ENCODE measurements at regions not wholly inside any gene's neighbourhood (a gene's known extent, or its start where the extent isn't known, plus 50 kb on each side); places are given as distances from the start of the nearest gene placed in this dataset.
"Not testable (repeated sequence)": the region's sequence is repeated elsewhere in the genome, so short reads cannot be mapped to it uniquely, and the experiment has no call there.

DNA sequence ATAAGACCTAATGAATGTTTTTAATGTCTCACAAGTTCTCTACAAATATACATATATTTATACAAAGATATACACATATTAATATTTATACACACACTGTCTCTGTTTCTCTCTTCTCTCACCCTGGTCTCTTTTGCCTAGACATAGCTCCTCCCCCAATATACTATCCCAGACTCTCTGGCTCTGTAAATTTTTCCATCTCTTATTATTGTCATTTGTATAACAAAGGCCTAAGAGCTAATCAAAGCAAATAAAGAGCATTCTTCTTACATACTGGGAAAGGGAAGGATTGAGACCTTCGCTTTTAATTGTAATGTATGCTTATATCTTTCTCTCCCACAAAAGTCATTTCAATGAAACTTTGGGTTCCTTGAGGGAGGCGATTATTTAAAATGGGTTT is 318.1 kb downstream of the ADAMTS20 start:
- CTCF ChIA-PET = no interaction called here
- Mint-ChIP-seq H3K36me3 (ENCODE audit: low read depth) (no peaks in the 10 kb centered on the region), H3K4me1 (no peaks in the 10 kb centered on the region), H3K4me3 (no peak overlapping the region), H3K9me3 (no peaks in the 10 kb centered on the region), H3K27ac (no peak overlapping the region), H3K27me3 (no peaks in the 10 kb centered on the region)
- DNase-seq = no peak
- POLR2A ChIA-PET = no interaction called here

DNA sequence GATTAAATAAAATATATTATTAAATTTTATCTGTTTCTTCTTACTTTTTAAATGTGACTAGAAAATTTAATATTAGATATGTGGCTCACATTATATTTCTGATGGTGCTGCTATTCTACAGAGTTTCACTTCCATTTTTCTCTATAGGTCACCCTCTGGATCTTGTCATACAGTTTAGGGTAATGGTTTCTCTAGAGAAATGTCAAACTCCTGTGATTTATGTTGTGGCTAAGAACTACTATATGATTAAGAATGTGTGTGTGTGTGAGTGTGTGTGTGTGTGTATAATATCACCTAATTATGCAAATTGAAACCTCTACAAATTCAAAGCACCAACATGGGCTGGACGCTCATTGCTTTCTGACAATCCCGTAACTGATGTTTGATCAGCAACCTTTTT is 325.9 kb downstream of the ADAMTS20 start:
- no peak overlapping the region for H3K27ac Mint-ChIP-seq
- POLR2A ChIA-PET = no interaction called here
- no peaks in the 10 kb centered on the region for H3K4me1 Mint-ChIP-seq
- no peak overlapping the region for H3K4me3 Mint-ChIP-seq
- H3K27me3 Mint-ChIP-seq = no peaks in the 10 kb centered on the region
- no peaks in the 10 kb centered on the region for H3K36me3 Mint-ChIP-seq (ENCODE audit: low read depth)
- CTCF ChIA-PET = no interaction called here
- DNase-seq = no peak
- H3K9me3 Mint-ChIP-seq = peaks cover 2% of the 10 kb centered on the region

GRCh38 chr12:43224190-43224805 is 327.7 kb downstream of the ADAMTS20 start:
- H3K4me3 Mint-ChIP-seq; POLR2A ChIA-PET; H3K27ac Mint-ChIP-seq; H3K27me3 Mint-ChIP-seq; H3K36me3 Mint-ChIP-seq (ENCODE audit: low read depth); H3K9me3 Mint-ChIP-seq; CTCF ChIA-PET; H3K4me1 Mint-ChIP-seq; DNase-seq: not testable (repeated sequence)

GRCh38 chr12:43222796-43223195 is 329.2 kb downstream of the ADAMTS20 start:
- Mint-ChIP-seq H3K4me3 (no peak overlapping the region), H3K36me3 (ENCODE audit: low read depth) (no peaks in the 10 kb centered on the region), H3K4me1 (no peaks in the 10 kb centered on the region), H3K27me3 (no peaks in the 10 kb centered on the region), H3K27ac (no peak overlapping the region), H3K9me3 (peaks cover 2% of the 10 kb centered on the region)
- DNase-seq = no peak
- POLR2A ChIA-PET = no interaction called here
- CTCF ChIA-PET = no interaction called here

DNA sequence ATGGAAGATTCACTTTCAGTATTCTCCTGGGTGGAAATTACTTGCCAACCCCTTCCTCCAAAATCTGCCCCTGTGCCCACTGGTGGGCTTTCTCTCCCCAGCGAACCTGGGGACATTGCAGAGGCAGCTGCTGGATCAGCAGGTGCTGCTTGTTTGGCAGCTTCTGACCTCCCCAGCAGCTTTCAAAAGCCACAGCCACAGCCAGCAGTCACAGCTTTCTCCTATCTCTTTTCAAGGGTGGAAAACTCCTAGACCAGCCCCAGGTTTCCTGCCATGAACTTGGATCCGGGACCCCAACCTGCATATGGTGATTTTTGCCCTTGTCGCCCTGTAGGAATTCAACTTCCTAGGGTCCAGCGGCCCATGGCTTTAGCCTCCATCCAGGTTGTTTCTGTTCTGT is 330.8 kb downstream of the ADAMTS20 start:
- H3K36me3 Mint-ChIP-seq (ENCODE audit: low read depth) = no peaks in the 10 kb centered on the region
- H3K27me3 Mint-ChIP-seq = no peaks in the 10 kb centered on the region
- DNase-seq = no peak
- no peaks in the 10 kb centered on the region for H3K9me3 Mint-ChIP-seq
- no peak overlapping the region for H3K4me3 Mint-ChIP-seq
- ChIA-PET CTCF (no interaction called here), POLR2A (no interaction called here)
- H3K4me1 Mint-ChIP-seq = no peaks in the 10 kb centered on the region
- H3K27ac Mint-ChIP-seq = no peak overlapping the region

- H3K9me3 Mint-ChIP-seq = no peaks in the 10 kb centered on the region
- no peak overlapping the region for H3K27ac Mint-ChIP-seq
- no peak for DNase-seq
- no peak overlapping the region for H3K4me3 Mint-ChIP-seq
- H3K27me3 Mint-ChIP-seq = no peaks in the 10 kb centered on the region
- POLR2A ChIA-PET = no interaction called here
- H3K4me1 Mint-ChIP-seq = no peaks in the 10 kb centered on the region
- H3K36me3 Mint-ChIP-seq (ENCODE audit: low read depth) = no peaks in the 10 kb centered on the region
- CTCF ChIA-PET = no interaction called here
These were observed 335.5 kb downstream of the ADAMTS20 start for GRCh38 chr12:43216490-43216889.

DNA sequence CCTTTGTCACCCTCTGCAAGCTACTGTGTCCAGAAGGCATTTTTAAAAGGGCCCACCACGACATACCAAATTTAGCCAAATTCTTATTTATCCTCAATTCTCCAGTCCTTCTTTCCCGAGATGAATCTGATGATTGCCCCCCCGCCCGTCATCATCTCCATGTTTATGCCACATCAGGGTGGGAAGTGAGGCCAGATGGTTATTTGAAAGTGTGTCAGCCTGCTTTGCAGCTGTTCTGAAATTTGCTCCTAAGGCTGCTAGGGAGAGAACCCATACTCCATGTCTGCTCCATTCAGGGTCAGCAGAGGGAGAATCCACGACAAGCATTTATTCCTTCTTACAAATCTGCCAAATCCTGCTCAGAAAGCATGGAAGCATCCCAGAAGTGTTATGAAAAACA is 337.8 kb downstream of the ADAMTS20 start:
- Mint-ChIP-seq H3K4me1 (no peaks in the 10 kb centered on the region), H3K9me3 (no peaks in the 10 kb centered on the region), H3K27ac (no peak overlapping the region), H3K4me3 (no peak overlapping the region), H3K36me3 (ENCODE audit: low read depth) (no peaks in the 10 kb centered on the region), H3K27me3 (no peaks in the 10 kb centered on the region)
- ChIA-PET POLR2A (no interaction called here), CTCF (no interaction called here)
- DNase-seq = no peak

- CTCF ChIA-PET = no interaction called here
- H3K4me1 Mint-ChIP-seq = no peaks in the 10 kb centered on the region
- POLR2A ChIA-PET = no interaction called here
These were observed 338.4 kb downstream of the ADAMTS20 start for GRCh38 chr12:43213608-43214007.

DNA sequence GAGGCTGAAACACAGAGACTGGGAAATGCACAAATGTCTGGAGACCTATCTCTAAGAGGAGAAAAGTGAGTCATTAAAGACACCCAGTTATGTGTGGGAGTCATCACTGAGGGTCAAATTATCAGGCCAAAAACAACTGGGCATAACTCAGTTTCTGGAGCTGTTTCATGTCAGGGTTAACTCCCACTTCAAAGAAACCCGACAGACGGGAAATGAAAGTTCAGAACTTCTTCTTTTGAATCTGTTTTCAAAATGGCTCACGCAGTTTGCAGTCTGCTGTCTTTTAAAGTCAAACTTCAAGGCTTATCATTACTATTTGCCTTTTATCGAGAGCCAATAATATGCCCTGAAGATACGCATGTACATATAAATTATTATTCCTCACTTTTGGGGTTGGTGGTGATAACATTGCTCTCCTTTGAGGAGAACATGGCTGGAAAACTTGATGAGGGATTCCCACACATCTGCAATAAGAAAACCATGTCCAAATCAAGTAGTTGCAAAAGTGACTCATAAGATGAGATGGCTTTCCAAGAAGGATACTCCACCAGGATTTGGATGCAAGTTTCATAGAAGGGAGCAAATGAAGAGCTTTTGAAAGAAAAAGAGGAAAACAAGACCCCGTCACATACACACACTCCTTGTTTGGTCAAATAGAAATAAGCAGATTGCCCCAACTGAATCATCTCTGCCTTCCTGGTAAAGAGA is 341.4 kb downstream of the ADAMTS20 start:
- no peak for DNase-seq
- H3K27me3 Mint-ChIP-seq = no peaks in the 10 kb centered on the region
- no peak overlapping the region for H3K4me3 Mint-ChIP-seq
- no peaks in the 10 kb centered on the region for H3K4me1 Mint-ChIP-seq
- H3K36me3 Mint-ChIP-seq (ENCODE audit: low read depth) = no peaks in the 10 kb centered on the region
- ChIA-PET POLR2A (no interaction called here), CTCF (no interaction called here)
- H3K27ac Mint-ChIP-seq = no peak overlapping the region
- H3K9me3 Mint-ChIP-seq = no peaks in the 10 kb centered on the region

More at GRCh38 chr12:43213608-43214007, 338.4 kb downstream of the ADAMTS20 start:
- H3K9me3 Mint-ChIP-seq = no peaks in the 10 kb centered on the region
- no peak overlapping the region for H3K27ac Mint-ChIP-seq
- DNase-seq = no peak
- no peaks in the 10 kb centered on the region for H3K27me3 Mint-ChIP-seq
- no peak overlapping the region for H3K4me3 Mint-ChIP-seq
- no peaks in the 10 kb centered on the region for H3K36me3 Mint-ChIP-seq (ENCODE audit: low read depth)

DNA sequence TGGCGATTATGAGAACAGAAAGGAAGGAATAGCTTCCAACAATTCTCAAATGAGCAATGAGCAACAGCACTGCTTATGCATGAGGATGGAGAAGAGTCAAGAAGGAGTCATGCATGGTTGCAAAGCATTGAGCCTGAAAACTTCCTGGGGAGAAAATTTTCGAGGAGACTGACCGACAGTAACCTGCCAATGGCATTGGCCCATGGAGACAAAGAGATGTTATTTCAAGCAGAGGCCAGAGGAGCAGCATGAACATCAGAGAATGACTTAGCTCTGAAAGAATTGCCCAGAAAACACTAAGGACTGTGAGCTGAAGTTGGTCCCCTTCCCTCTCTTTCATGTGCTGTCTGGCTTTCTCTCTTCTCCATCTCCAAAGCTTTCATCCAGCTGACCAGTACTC is 343.4 kb downstream of the ADAMTS20 start:
- H3K4me3 Mint-ChIP-seq = no peak overlapping the region
- no peaks in the 10 kb centered on the region for H3K4me1 Mint-ChIP-seq
- CTCF ChIA-PET = no interaction called here
- no peaks in the 10 kb centered on the region for H3K9me3 Mint-ChIP-seq
- DNase-seq = no peak
- H3K27ac Mint-ChIP-seq = no peak overlapping the region
- no peaks in the 10 kb centered on the region for H3K27me3 Mint-ChIP-seq
- no peaks in the 10 kb centered on the region for H3K36me3 Mint-ChIP-seq (ENCODE audit: low read depth)
- POLR2A ChIA-PET = no interaction called here

GRCh38 chr12:43208221-43208620 is 343.8 kb downstream of the ADAMTS20 start:
- CTCF ChIA-PET = no interaction called here
- H3K9me3 Mint-ChIP-seq = no peaks in the 10 kb centered on the region
- H3K27me3 Mint-ChIP-seq = no peaks in the 10 kb centered on the region
- H3K36me3 Mint-ChIP-seq (ENCODE audit: low read depth) = no peaks in the 10 kb centered on the region
- no peak overlapping the region for H3K27ac Mint-ChIP-seq
- POLR2A ChIA-PET = no interaction called here
- H3K4me1 Mint-ChIP-seq = no peaks in the 10 kb centered on the region
- no peak overlapping the region for H3K4me3 Mint-ChIP-seq
- no peak for DNase-seq

GRCh38 chr12:43206396-43206795 is 345.6 kb downstream of the ADAMTS20 start:
- no peak overlapping the region for H3K27ac Mint-ChIP-seq
- no peaks in the 10 kb centered on the region for H3K4me1 Mint-ChIP-seq
- no peaks in the 10 kb centered on the region for H3K27me3 Mint-ChIP-seq
- CTCF ChIA-PET = no interaction called here
- H3K4me3 Mint-ChIP-seq = no peak overlapping the region
- no peaks in the 10 kb centered on the region for H3K36me3 Mint-ChIP-seq (ENCODE audit: low read depth)
- H3K9me3 Mint-ChIP-seq = peaks cover 5% of the 10 kb centered on the region
- POLR2A ChIA-PET = no interaction called here
- DNase-seq = no peak

DNA sequence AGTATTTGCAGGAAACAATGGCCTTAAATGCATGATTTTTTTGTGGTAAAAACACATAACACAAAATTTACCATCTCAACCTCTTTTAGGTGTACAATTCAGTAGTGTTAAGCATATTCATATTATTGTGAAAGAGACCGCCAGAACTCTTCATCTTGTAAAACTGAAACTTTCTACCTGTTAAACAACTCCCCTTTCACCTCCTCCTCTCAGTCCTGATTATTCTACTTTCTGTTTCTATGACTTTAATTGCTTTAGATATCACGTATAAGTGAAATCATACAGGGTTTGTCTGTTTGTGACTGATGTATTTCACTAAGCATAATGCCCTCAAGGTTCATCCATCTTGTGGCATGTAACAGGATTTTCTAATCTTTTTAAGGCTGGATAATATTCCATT is 353.4 kb downstream of the ADAMTS20 start:
- ChIA-PET CTCF (no interaction called here), POLR2A (no interaction called here)
- Mint-ChIP-seq H3K27me3 (no peaks in the 10 kb centered on the region), H3K27ac (no peak overlapping the region), H3K36me3 (ENCODE audit: low read depth) (no peaks in the 10 kb centered on the region), H3K4me1 (no peaks in the 10 kb centered on the region), H3K4me3 (no peak overlapping the region), H3K9me3 (peaks cover 5% of the 10 kb centered on the region)
- no peak for DNase-seq

- no peak overlapping the region for H3K4me3 Mint-ChIP-seq
These were observed 355.6 kb downstream of the ADAMTS20 start for GRCh38 chr12:43196268-43196907.

More at GRCh38 chr12:43196268-43196907, 355.6 kb downstream of the ADAMTS20 start:
- no peaks in the 10 kb centered on the region for H3K36me3 Mint-ChIP-seq (ENCODE audit: low read depth)
- H3K27me3 Mint-ChIP-seq = no peaks in the 10 kb centered on the region
- no peak for DNase-seq
- no peak overlapping the region for H3K27ac Mint-ChIP-seq
- no peaks in the 10 kb centered on the region for H3K4me1 Mint-ChIP-seq
- peaks cover 4% of the 10 kb centered on the region for H3K9me3 Mint-ChIP-seq
- POLR2A ChIA-PET = no interaction called here
- CTCF ChIA-PET = no interaction called here
